ENCODE measurements at regions not wholly inside any gene's neighbourhood (a gene's known extent, or its start where the extent isn't known, plus 50 kb on each side); places are given as distances from the start of the nearest gene placed in this dataset.
A peak's percentile ranks its signal among the peaks of the same experiment; 100 is the strongest.

DNA sequence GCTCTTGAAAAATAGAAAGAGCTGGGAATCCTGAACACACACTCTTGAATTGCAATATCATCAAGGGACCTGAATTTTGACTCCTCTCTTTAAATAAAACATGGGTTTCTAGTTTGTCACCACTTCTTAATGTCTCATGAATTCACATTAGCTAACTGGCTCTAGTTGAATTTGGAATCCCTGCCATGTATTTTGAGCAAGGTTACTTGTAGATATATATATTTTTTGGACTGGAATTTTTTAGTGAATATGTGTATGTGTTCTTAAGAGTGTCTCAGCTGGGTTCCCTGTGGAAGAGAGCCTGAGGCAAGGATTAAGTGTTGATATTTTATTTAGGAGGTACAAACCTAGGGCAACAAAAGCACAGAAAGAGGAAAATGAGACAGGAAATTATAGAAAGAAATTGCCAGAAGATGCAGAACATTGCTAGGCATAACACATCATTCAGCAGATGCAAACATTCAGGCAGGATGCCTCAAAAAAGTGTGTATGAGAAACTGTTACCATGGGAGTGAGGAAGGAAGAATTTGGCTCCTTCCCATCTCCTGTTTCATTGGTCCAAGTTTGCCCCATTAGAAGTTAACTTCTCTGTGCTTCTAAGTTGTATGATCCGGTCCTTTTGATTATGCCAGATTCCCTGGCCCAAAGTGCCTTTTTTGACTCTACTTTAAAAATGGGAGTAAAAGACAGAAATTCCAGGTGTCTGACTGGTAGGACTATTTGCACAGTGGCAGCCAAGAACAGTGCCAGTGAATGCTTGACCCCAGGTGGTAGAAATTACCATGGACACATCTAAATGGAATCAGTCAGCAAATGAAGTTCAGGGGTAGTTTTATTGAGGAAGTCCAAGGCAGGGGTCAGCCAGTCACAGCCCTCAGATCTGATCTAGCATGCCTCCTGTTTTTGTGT is 253.7 kb upstream of the TGFBR2 start:
- Mint-ChIP-seq H3K27ac (no peak overlapping the region), H3K36me3 (peaks cover 38% of the 10 kb centered on the region), H3K9me3 (ENCODE audit: low read depth) (no peaks in the 10 kb centered on the region), H3K4me1 (peaks cover 76% of the 10 kb centered on the region), H3K4me3 (no peak overlapping the region), H3K27me3 (peaks cover 36% of the 10 kb centered on the region)
- ATAC-seq (no peak), DNase-seq (no peak)
- CTCF ChIA-PET = no interaction called here

GRCh38 chr3:30353711-30354467 is 252.5 kb upstream of the TGFBR2 start:
- no peaks in the 10 kb centered on the region for H3K9me3 Mint-ChIP-seq (ENCODE audit: low read depth)
- peak; percentile 86 for DNase-seq
- CTCF ChIA-PET = no interaction called here
- H3K27me3 Mint-ChIP-seq = peaks cover 40% of the 10 kb centered on the region
- H3K4me1 Mint-ChIP-seq = peaks cover 64% of the 10 kb centered on the region
- peak; percentile 98 for ATAC-seq
- peak overlapping the region; percentile 42 for H3K4me3 Mint-ChIP-seq
- peaks cover 40% of the 10 kb centered on the region for H3K36me3 Mint-ChIP-seq
- H3K27ac Mint-ChIP-seq = peak overlapping the region; percentile 76

- CTCF ChIA-PET = no interaction called here
- peaks cover 57% of the 10 kb centered on the region for H3K4me1 Mint-ChIP-seq
- H3K4me3 Mint-ChIP-seq = peak overlapping the region; percentile 42
- no peak for DNase-seq
- H3K27me3 Mint-ChIP-seq = peaks cover 38% of the 10 kb centered on the region
- peak; percentile 41 for ATAC-seq
- peaks cover 37% of the 10 kb centered on the region for H3K36me3 Mint-ChIP-seq
- H3K9me3 Mint-ChIP-seq (ENCODE audit: low read depth) = no peaks in the 10 kb centered on the region
- H3K27ac Mint-ChIP-seq = peak overlapping the region; percentile 76
These were observed 251.9 kb upstream of the TGFBR2 start for GRCh38 chr3:30354513-30354912.

DNA sequence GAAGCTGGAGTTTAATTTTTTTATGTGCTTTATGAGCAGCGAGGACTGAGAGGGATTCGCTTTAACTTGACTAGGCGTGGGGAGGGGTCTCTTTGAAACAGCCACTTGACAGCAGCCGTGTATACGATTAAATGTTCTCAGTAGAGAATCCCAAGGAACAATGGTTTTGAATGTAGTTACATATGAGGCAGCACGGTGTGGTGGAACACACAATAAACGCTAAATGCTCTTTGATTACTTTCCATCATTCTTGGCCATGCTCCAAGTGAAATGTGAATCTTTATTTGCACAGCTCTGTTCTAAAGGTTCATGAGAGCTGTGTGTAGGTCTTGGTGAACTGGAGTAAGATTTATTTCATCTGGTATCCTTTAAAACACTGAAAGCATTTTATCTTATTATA is 251.4 kb upstream of the TGFBR2 start:
- H3K27ac Mint-ChIP-seq = no peak overlapping the region
- CTCF ChIA-PET = no interaction called here

GRCh38 chr3:30355622-30356021 is 250.8 kb upstream of the TGFBR2 start:
- peaks cover 34% of the 10 kb centered on the region for H3K27me3 Mint-ChIP-seq
- no peak for ATAC-seq
- DNase-seq = no peak
- H3K4me1 Mint-ChIP-seq = peaks cover 46% of the 10 kb centered on the region
- H3K27ac Mint-ChIP-seq = no peak overlapping the region
- H3K4me3 Mint-ChIP-seq = no peak overlapping the region
- no peaks in the 10 kb centered on the region for H3K9me3 Mint-ChIP-seq (ENCODE audit: low read depth)
- H3K36me3 Mint-ChIP-seq = peaks cover 30% of the 10 kb centered on the region
- CTCF ChIA-PET = no interaction called here

More for the DNA sequence above, 251.4 kb upstream of the TGFBR2 start:
- no peak for ATAC-seq
- H3K36me3 Mint-ChIP-seq = peaks cover 33% of the 10 kb centered on the region
- H3K9me3 Mint-ChIP-seq (ENCODE audit: low read depth) = no peaks in the 10 kb centered on the region
- peaks cover 53% of the 10 kb centered on the region for H3K4me1 Mint-ChIP-seq
- no peak overlapping the region for H3K4me3 Mint-ChIP-seq
- no peak for DNase-seq
- peaks cover 38% of the 10 kb centered on the region for H3K27me3 Mint-ChIP-seq

- Mint-ChIP-seq H3K4me3 (no peak overlapping the region), H3K9me3 (ENCODE audit: low read depth) (no peaks in the 10 kb centered on the region), H3K4me1 (peaks cover 34% of the 10 kb centered on the region), H3K27me3 (peaks cover 22% of the 10 kb centered on the region), H3K36me3 (peaks cover 22% of the 10 kb centered on the region), H3K27ac (no peak overlapping the region)
- ATAC-seq (no peak), DNase-seq (no peak)
- CTCF ChIA-PET = interaction anchor here (0.9 to 1.4 kb wide), 2 partner anchors 38 to 261 kb away, joined by 3 read pairs; no protein-coding TSS in a partner anchor
These were observed 249.3 kb upstream of the TGFBR2 start for GRCh38 chr3:30356866-30357753.

DNA sequence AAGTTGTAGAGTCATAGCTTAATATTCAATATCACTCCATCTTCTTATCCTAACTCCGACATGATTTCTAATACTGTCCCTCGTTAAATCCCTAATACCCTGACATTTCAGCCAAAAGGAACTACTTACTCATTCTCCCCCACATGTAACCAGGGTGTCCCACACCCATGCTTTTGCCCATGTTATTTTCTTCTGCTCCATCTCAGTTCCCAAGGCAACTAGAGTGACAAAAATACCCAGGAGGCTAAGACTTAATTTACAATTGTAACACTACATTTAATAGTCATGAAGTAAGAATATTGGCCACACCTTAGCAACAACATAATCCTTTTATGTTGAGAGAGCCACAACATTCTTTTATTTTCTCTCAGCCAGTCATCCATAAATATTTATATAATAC is 248.5 kb upstream of the TGFBR2 start:
- no peak overlapping the region for H3K4me3 Mint-ChIP-seq
- H3K27me3 Mint-ChIP-seq = peaks cover 17% of the 10 kb centered on the region
- peaks cover 23% of the 10 kb centered on the region for H3K36me3 Mint-ChIP-seq
- no peak for ATAC-seq
- DNase-seq = no peak
- peaks cover 28% of the 10 kb centered on the region for H3K4me1 Mint-ChIP-seq
- CTCF ChIA-PET = interaction anchor here (1.4 kb wide), 1 partner anchor 38 kb away, joined by 3 read pairs; no protein-coding TSS in a partner anchor
- H3K27ac Mint-ChIP-seq = no peak overlapping the region
- no peaks in the 10 kb centered on the region for H3K9me3 Mint-ChIP-seq (ENCODE audit: low read depth)

DNA sequence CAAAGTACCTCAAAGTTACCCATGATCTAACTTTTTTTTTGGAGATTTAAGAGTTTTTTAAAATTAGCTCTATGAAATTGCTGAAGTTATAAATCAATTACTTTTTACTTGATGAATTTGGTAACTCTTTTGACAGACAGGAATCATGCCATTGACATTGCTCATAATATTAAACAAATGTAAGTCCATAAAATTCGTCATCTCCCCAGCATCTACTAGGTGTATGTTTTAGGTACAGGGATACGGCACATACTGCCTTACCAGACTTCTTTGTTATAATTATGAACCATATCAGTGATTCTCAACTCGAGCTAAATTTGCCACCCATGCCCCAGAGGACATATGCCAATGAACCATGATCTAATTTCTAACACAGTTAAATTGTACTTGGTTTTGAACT is 247.5 kb upstream of the TGFBR2 start:
- CTCF ChIA-PET = no interaction called here

DNA sequence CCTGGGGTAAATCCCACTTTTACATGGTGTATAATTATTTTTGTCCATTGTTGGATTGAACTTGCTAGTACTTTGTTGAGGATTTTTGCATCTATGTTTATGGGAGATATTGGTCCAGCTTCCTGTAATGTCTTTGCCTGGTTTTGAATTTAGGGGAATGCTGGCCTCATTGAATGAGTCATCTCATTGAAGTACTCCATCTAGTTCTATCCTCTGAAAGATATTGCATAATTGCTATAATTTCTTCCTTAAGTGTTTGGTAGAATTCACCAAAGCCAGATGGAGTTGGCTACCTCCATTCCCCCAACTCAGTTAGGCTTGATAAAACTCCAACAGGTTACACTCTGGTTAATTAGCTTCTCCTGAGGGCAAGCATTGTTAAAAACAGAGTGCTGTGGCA is 237.4 kb upstream of the TGFBR2 start:
- Mint-ChIP-seq H3K4me1 (no peaks in the 10 kb centered on the region), H3K36me3 (peaks cover 7% of the 10 kb centered on the region), H3K4me3 (no peak overlapping the region), H3K9me3 (ENCODE audit: low read depth) (peaks cover 2% of the 10 kb centered on the region), H3K27me3 (peaks cover 6% of the 10 kb centered on the region), H3K27ac (no peak overlapping the region)
- ATAC-seq (no peak), DNase-seq (no peak)
- CTCF ChIA-PET = no interaction called here

More for the DNA sequence above, 247.5 kb upstream of the TGFBR2 start:
- peaks cover 22% of the 10 kb centered on the region for H3K36me3 Mint-ChIP-seq
- peaks cover 17% of the 10 kb centered on the region for H3K27me3 Mint-ChIP-seq
- H3K4me3 Mint-ChIP-seq = no peak overlapping the region
- DNase-seq = no peak
- no peaks in the 10 kb centered on the region for H3K9me3 Mint-ChIP-seq (ENCODE audit: low read depth)
- peaks cover 20% of the 10 kb centered on the region for H3K4me1 Mint-ChIP-seq
- H3K27ac Mint-ChIP-seq = no peak overlapping the region
- ATAC-seq = no peak

GRCh38 chr3:30370681-30371271 is 235.6 kb upstream of the TGFBR2 start:
- ATAC-seq (no peak), DNase-seq (no peak)
- H3K27me3 Mint-ChIP-seq = peaks cover 6% of the 10 kb centered on the region
- H3K4me3 Mint-ChIP-seq = no peak overlapping the region
- CTCF ChIA-PET = interaction anchor here (1.3 kb wide), 1 partner anchor 171 kb away, joined by 3 read pairs; no protein-coding TSS in a partner anchor
- no peaks in the 10 kb centered on the region for H3K4me1 Mint-ChIP-seq
- peaks cover 2% of the 10 kb centered on the region for H3K9me3 Mint-ChIP-seq (ENCODE audit: low read depth)
- H3K36me3 Mint-ChIP-seq = peaks cover 7% of the 10 kb centered on the region
- no peak overlapping the region for H3K27ac Mint-ChIP-seq

DNA sequence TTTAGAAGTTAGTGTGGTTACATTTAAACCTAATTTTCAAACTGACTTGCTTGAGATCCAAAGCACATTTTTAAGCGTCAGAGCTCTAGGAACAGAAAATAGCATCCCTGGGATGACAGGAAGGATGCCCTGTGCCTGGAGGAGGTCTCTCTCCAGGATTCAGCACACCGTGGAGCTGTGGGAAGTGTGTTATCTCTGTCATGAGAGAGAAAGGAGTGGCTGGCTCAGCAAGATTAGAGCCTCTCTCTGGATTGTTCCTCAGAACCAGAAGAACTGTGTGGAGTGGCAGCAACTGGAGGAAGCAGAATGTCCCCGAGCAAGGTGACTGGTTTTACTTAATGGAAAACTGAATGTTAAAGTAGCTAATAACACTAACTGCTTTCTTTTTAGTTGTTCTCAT is 233.6 kb upstream of the TGFBR2 start:
- Mint-ChIP-seq H3K9me3 (ENCODE audit: low read depth) (peaks cover 2% of the 10 kb centered on the region), H3K4me3 (no peak overlapping the region), H3K36me3 (peaks cover 7% of the 10 kb centered on the region), H3K27ac (no peak overlapping the region), H3K4me1 (no peaks in the 10 kb centered on the region), H3K27me3 (peaks cover 9% of the 10 kb centered on the region)
- CTCF ChIA-PET = no interaction called here
- no peak for DNase-seq
- no peak for ATAC-seq

DNA sequence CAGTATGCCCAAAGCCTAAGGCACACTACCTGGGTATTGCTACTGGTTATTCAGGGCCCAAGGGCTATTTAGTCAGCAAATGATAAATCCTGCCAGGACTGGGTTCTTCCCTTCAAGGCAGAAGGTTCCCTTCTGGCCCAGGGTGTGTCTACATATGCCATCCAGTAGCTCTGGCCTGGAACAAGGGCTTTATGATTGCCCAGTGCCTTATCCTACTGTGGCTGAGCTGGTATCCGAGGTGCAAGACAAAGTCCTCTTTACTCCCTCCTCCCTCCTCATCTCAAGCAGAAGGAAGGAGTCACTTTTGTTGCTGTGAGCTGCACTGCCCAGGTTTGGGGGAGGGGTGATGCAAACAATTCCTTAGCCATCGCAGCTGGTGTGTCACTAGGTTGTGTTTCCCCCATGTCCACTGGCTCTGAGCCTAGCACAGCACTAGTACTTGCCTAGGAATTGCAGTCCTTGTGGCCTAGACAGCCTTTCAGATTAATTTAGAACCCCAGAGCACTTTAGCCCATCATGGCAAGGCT is 221.8 kb upstream of the TGFBR2 start:
- Mint-ChIP-seq H3K4me3 (no peak overlapping the region), H3K4me1 (no peaks in the 10 kb centered on the region), H3K27me3 (peaks cover 2% of the 10 kb centered on the region), H3K27ac (no peak overlapping the region), H3K9me3 (ENCODE audit: low read depth) (peaks cover 10% of the 10 kb centered on the region), H3K36me3 (peaks cover 11% of the 10 kb centered on the region)
- CTCF ChIA-PET = interaction anchor here (0.9 kb wide), 1 partner anchor 186 kb away, joined by 3 read pairs; no protein-coding TSS in a partner anchor
- DNase-seq (no peak), ATAC-seq (no peak)
